IMR-90 (cell line): ENCODE measurements at regions not wholly inside any gene's neighbourhood (a gene's known extent, or its start where the extent isn't known, plus 50 kb on each side); places are given as distances from the start of the nearest gene placed in this dataset.

ENCODE experiments used
- ATAC-seq: fragments of 200-7000 bp; cut with Tn5 transposase; 2 replicates; pipeline ENCODE4 v1.9.1; 2020; ENCODE audit warnings: low read depth, mild to moderate bottlenecking, moderate library complexity
- BruUV-seq: library from RNA; stranded (reverse); fragments of 400-500 nt; replicated peaks from 2 replicates; lab custom pipeline; 2021; lab: Mats Ljungman, UMichigan
- CTCF ChIA-PET: fragments of 300-600 bp; formaldehyde crosslinking; extraction: SDS; loops from one replicate; lab custom pipeline; 2021; ENCODE audit warnings: antibody characterized with exemption; lab: Yijun Ruan, JAX
- POLR2A ChIA-PET: fragments of 300-600 bp; sonication (Branson Sonifier 250); formaldehyde crosslinking; loops from one replicate; lab custom pipeline; 2022; ENCODE audit warnings: antibody characterized with exemption; ENCODE audit not compliant: unreplicated experiment; lab: Charles Lee
- DNase-seq: peaks from one replicate; pipeline ENCODE4 v3.0.0; 2013
- H2AFZ ChIP-seq: replicated peaks from 2 replicates; pipeline ENCODE3; 2013; ENCODE audit warnings: low read length, mild to moderate bottlenecking; ENCODE audit not compliant: poor library complexity
- H2AK5ac ChIP-seq: 2 replicates; pipeline ENCODE4 v1.6.1; 2013; ENCODE audit warnings: low read depth, low read length, inconsistent platforms
- H2AK9ac ChIP-seq: replicated peaks from 2 replicates; pipeline ENCODE3; 2013; ENCODE audit warnings: mild to moderate bottlenecking, low read depth, low read length, moderate library complexity; ENCODE audit not compliant: poor library complexity
- H2BK120ac ChIP-seq: 2 replicates; pipeline ENCODE4 v1.6.1; 2013; ENCODE audit warnings: low read depth, low read length, inconsistent platforms
- H2BK15ac ChIP-seq: 3 replicates; pipeline ENCODE4 v1.6.1; 2013; ENCODE audit warnings: low read depth, low read length, inconsistent platforms
- H2BK20ac ChIP-seq: 2 replicates; pipeline ENCODE4 v1.6.1; 2013; ENCODE audit warnings: low read depth, mild to moderate bottlenecking, inconsistent platforms, low read length, moderate library complexity
- H2BK5ac ChIP-seq: 2 replicates; pipeline ENCODE4 v1.6.1; 2013; ENCODE audit warnings: mild to moderate bottlenecking, low read depth, low read length, inconsistent platforms; ENCODE audit not compliant: poor library complexity, severe bottlenecking
- H3K14ac ChIP-seq: replicated peaks from 2 replicates; pipeline ENCODE4 v1.6.1; 2013; ENCODE audit warnings: low read depth, low read length, inconsistent platforms
- H3K18ac ChIP-seq: 2 replicates; pipeline ENCODE4 v1.6.1; 2013; ENCODE audit warnings: low read depth, low read length, control low read depth
- H3K23ac ChIP-seq: 2 replicates; pipeline ENCODE4 v1.6.1; 2013; ENCODE audit warnings: low read depth, low read length, inconsistent platforms
- H3K27ac ChIP-seq: 2 replicates; pipeline ENCODE4 v1.5.1; 2013; ENCODE audit warnings: mild to moderate bottlenecking, control low read depth, low read length; ENCODE audit not compliant: insufficient read depth
- H3K27me3 ChIP-seq: 2 replicates; pipeline ENCODE4 v1.6.1; 2013; ENCODE audit warnings: low read length; ENCODE audit not compliant: control insufficient read depth, insufficient read depth
- H3K36me3 ChIP-seq: 2 replicates; pipeline ENCODE4 v1.6.1; 2013; ENCODE audit warnings: low read length, mixed read lengths; ENCODE audit not compliant: control insufficient read depth, insufficient read depth
- H3K4ac ChIP-seq: 2 replicates; pipeline ENCODE4 v1.6.1; 2013; ENCODE audit warnings: low read depth, low read length, inconsistent platforms
- H3K4me1 ChIP-seq: 2 replicates; pipeline ENCODE4 v1.6.1; 2013; ENCODE audit warnings: low read length, mixed read lengths; ENCODE audit not compliant: control insufficient read depth, insufficient read depth
- H3K4me2 ChIP-seq: 2 replicates; pipeline ENCODE4 v1.6.1; 2013; ENCODE audit warnings: low read depth, mild to moderate bottlenecking, control low read depth, low read length, moderate library complexity
- H3K4me3 ChIP-seq: 2 replicates; pipeline ENCODE4 v1.5.1; 2013; ENCODE audit warnings: low read depth, mild to moderate bottlenecking, control low read depth, low read length, moderate library complexity; ENCODE audit not compliant: insufficient read depth
- H3K56ac ChIP-seq: 2 replicates; pipeline ENCODE4 v1.6.1; 2013; ENCODE audit warnings: low read length, inconsistent platforms; ENCODE audit not compliant: insufficient read depth; ENCODE audit errors: extremely low read depth
- H3K79me1 ChIP-seq, 2 experiments: 2 replicates each; pipeline ENCODE4 v1.6.1; 2013; ENCODE audit warnings: low read length in 2 of 2, inconsistent platforms in 1 of 2, low read depth in 1 of 2
- H3K9ac ChIP-seq: 2 replicates; pipeline ENCODE4 v1.6.1; 2013; ENCODE audit warnings: low read depth, low read length, control low read depth
- H3K9me1 ChIP-seq: 2 replicates; pipeline ENCODE4 v1.6.1; 2013; ENCODE audit warnings: low read length, inconsistent platforms; ENCODE audit not compliant: insufficient read depth
- H3K9me3 ChIP-seq: 2 replicates; pipeline ENCODE4 v1.6.1; 2013; ENCODE audit warnings: low read length; ENCODE audit not compliant: control insufficient read depth, insufficient read depth
- H4K20me1 ChIP-seq: 2 replicates; pipeline ENCODE4 v1.6.1; 2013; ENCODE audit warnings: low read length, inconsistent platforms; ENCODE audit not compliant: insufficient read depth
- H4K5ac ChIP-seq: 2 replicates; pipeline ENCODE4 v1.6.1; 2013; ENCODE audit warnings: mild to moderate bottlenecking, low read depth, low read length, control low read depth
- H4K8ac ChIP-seq, 2 experiments: 2 replicates each; pipeline ENCODE4 v1.6.1; 2013; ENCODE audit warnings: low read depth in 2 of 2, low read length in 2 of 2, control low read depth in 1 of 2, inconsistent platforms in 1 of 2
- H4K91ac ChIP-seq: 2 replicates; pipeline ENCODE4 v1.6.1; 2013; ENCODE audit warnings: low read depth, low read length, inconsistent platforms; ENCODE audit not compliant: insufficient read depth
- RCOR1 ChIP-seq: IDR thresholded peaks from 2 replicates; pipeline ENCODE4 v1.6.1; 2012; ENCODE audit warnings: mild to moderate bottlenecking, low read length, improper control_type of control experiment; ENCODE audit not compliant: insufficient replicate concordance
- dilution Hi-C: fragments of 300-500 bp; cut with HindIII; formaldehyde crosslinking; loops from one replicate; pipeline ENCODE4 v1.14.3; 2018; ENCODE audit warnings: low sequenced_read_pairs; ENCODE audit not compliant: unreplicated experiment
- in situ Hi-C: fragments of 300-500 bp; cut with MboI; formaldehyde crosslinking; loops from 3 replicates; pipeline ENCODE4 v1.14.3; 2019; ENCODE audit warnings: low sequenced_read_pairs, inconsistent platforms, mixed read lengths
- intact Hi-C: fragments of 100-400 bp; cut with micrococcal nuclease; formaldehyde crosslinking; loops from 2 replicates; pipeline ENCODE4 v1.10.0; 2022

GRCh38 chr1:98502937-98503336 lies 158.6 kb upstream of the SNX7 start:
- Histone ChIP-seq H3K79me1 (no peaks in the 10 kb centered on the region), H4K8ac (no peak overlapping the region), H4K20me1 (no peaks in the 10 kb centered on the region), H3K4ac (no peak overlapping the region), H2AK9ac (no peak overlapping the region), H4K5ac (no peak overlapping the region), H3K18ac (no peak overlapping the region), H3K9ac (no peak overlapping the region), H3K4me3 (no peak overlapping the region), H3K27ac (no peak overlapping the region), H2AFZ (no peak overlapping the region), H3K4me1 (no peaks in the 10 kb centered on the region), H3K27me3 (no peaks in the 10 kb centered on the region), H3K36me3 (no peaks in the 10 kb centered on the region), H3K23ac (no peak overlapping the region), H3K4me2 (no peak overlapping the region), H3K14ac (no peak overlapping the region), H4K91ac (no peak overlapping the region), H3K56ac (no peak overlapping the region), H2BK20ac (no peak overlapping the region), H2BK5ac (no peak overlapping the region), H2AK5ac (no peak overlapping the region), H2BK15ac (no peak overlapping the region), H2BK120ac (no peak overlapping the region), H3K9me1 (no peaks in the 10 kb centered on the region), H3K9me3 (no peaks in the 10 kb centered on the region)
- in situ Hi-C loops (no loop called here), intact Hi-C loops (no loop called here), dilution Hi-C loops (no loop called here)
- no TSS peak for BruUV-seq
- TF ChIP-seq RCOR1 = no peak
- ChIA-PET POLR2A (no interaction called here), CTCF (interaction anchor here (1.0 kb wide), 1 partner anchor 9 kb away, joined by 3 read pairs; no protein-coding TSS in a partner anchor)
- no peak for DNase-seq
- ATAC-seq = no peak
